K562 (cell line): ENCODE measurements at regions not wholly inside any gene's neighbourhood (a gene's known extent, or its start where the extent isn't known, plus 50 kb on each side); places are given as distances from the start of the nearest gene placed in this dataset.

Experiments used
- ATAC-seq: fragments of 200-7000 bp; cut with Tn5 transposase; 3 replicates; pipeline ENCODE4 v1.9.1; 2020; ENCODE audit warnings: moderate library complexity
- BruUV-seq: library from RNA; stranded (reverse); fragments of 400-500 nt; replicated peaks from 2 replicates; lab custom pipeline; 2021; lab: Mats Ljungman, UMichigan
- CTCF ChIA-PET: fragments of 300-600 bp; formaldehyde crosslinking; extraction: SDS; loops from one replicate; lab custom pipeline; 2021; ENCODE audit warnings: low intra/inter-chr PET ratio; lab: Yijun Ruan, JAX
- POLR2A ChIA-PET: fragments of 300-600, 350-650 bp; sonication (Branson Sonifier 250); formaldehyde crosslinking; extraction: SDS; loops from one replicate; lab custom pipeline; 2021; ENCODE audit warnings: antibody characterized with exemption, inconsistent platforms; lab: Yijun Ruan, JAX
- DNase-seq, 4 experiments: peaks; one replicate each; pipeline versions ENCODE4 v3.0.0 to v3.0.0-alpha.2; 2011 to 2018; ENCODE audit warnings: low spot score in 3 of 4, mixed read lengths in 3 of 4; ENCODE audit errors: extremely low read depth in 1 of 4
- FAIRE-seq: peaks from 2 replicates; lab custom pipeline; 2011; peaks lifted over from hg19 to GRCh38; lab: Jason Lieb, UNC
- H2AFZ ChIP-seq: 2 replicates; pipeline ENCODE4 v1.6.0; 2011; ENCODE audit warnings: low read depth, low read length, control low read depth, inconsistent platforms
- H3K27ac ChIP-seq: fragments of 200-600 bp; 3 replicates; pipeline ENCODE4 v1.8.0; 2011; ENCODE audit warnings: low read depth, mild to moderate bottlenecking, control low read depth, inconsistent platforms, low read length, moderate library complexity, mixed read lengths; ENCODE audit errors: extremely low read depth
- H3K27me3 ChIP-seq, 2 experiments: fragments of 300-600 bp in 1 of 2; 2 replicates in 1 of 2; 3 replicates in 1 of 2; pipeline versions ENCODE4 v1.6.0 to v1.8.0; 2011; ENCODE audit warnings: inconsistent platforms in 2 of 2, low read length in 2 of 2, mild to moderate bottlenecking in 1 of 2, mixed read lengths in 1 of 2, moderate library complexity in 1 of 2; ENCODE audit not compliant: control insufficient read depth in 2 of 2, insufficient read depth in 2 of 2
- H3K36me3 ChIP-seq: fragments of 300-600 bp; 3 replicates; pipeline ENCODE4 v1.8.0; 2011; ENCODE audit warnings: mild to moderate bottlenecking, low read length, inconsistent platforms; ENCODE audit not compliant: control insufficient read depth, insufficient read depth
- H3K4me1 ChIP-seq, 2 experiments: fragments of 200-600 bp in 1 of 2; replicated peaks in 1 of 2; 2 replicates in 1 of 2; 3 replicates in 1 of 2; pipeline versions ENCODE4 v1.5.1 to v1.8.0; 2011; ENCODE audit warnings: inconsistent platforms in 2 of 2, low read length in 2 of 2, mild to moderate bottlenecking in 1 of 2, mixed read lengths in 1 of 2, moderate library complexity in 1 of 2; ENCODE audit not compliant: control insufficient read depth in 2 of 2, insufficient read depth in 2 of 2
- H3K4me2 ChIP-seq: 2 replicates; pipeline ENCODE4 v1.6.1; 2011; ENCODE audit warnings: low read length, control low read depth, inconsistent platforms, mixed read lengths; ENCODE audit not compliant: insufficient read depth
- H3K4me3 ChIP-seq: fragments of 200-600 bp; sonication (generic), shearing (Covaris generic); 2 replicates; pipeline ENCODE4 v1.5.1; 2016; ENCODE audit warnings: control low read depth, inconsistent platforms
- H3K79me2 ChIP-seq: fragments of 200-600 bp; 3 replicates; pipeline ENCODE4 v1.8.0; 2011; ENCODE audit warnings: low read length, inconsistent platforms; ENCODE audit not compliant: control insufficient read depth, insufficient read depth
- H3K9ac ChIP-seq, 2 experiments: 2 replicates each; pipeline versions ENCODE4 v1.6.0 to v1.6.1; 2011; ENCODE audit warnings: low read depth in 2 of 2, low read length in 2 of 2, control low read depth in 1 of 2, inconsistent platforms in 1 of 2, mild to moderate bottlenecking in 1 of 2, mixed read lengths in 1 of 2; ENCODE audit not compliant: insufficient read depth in 1 of 2
- H3K9me1 ChIP-seq: one replicate; pipeline ENCODE4 v1.6.0; 2011; ENCODE audit warnings: inconsistent platforms, mild to moderate bottlenecking, low read length, moderate library complexity; ENCODE audit not compliant: control insufficient read depth, insufficient read depth
- H3K9me3 ChIP-seq: replicated peaks from 2 replicates; pipeline ENCODE4 v1.5.1; 2011; ENCODE audit warnings: low read depth, low read length, inconsistent platforms; ENCODE audit not compliant: control insufficient read depth, insufficient read depth
- H4K20me1 ChIP-seq: replicated peaks from 2 replicates; pipeline ENCODE4 v1.6.1; 2011; ENCODE audit warnings: low read length, inconsistent platforms, mixed read lengths; ENCODE audit not compliant: control insufficient read depth, insufficient read depth
- DMBX1 ChIP-seq: fragments of 250-450 bp; sonication (Bioruptor Pico); IDR thresholded peaks from 2 replicates; pipeline ENCODE4 v1.8.0; 2022; ENCODE audit warnings: inconsistent platforms, mild to moderate bottlenecking, moderate library complexity, borderline replicate concordance
- GTF3C2 ChIP-seq: IDR thresholded peaks from 3 replicates; pipeline ENCODE4 v1.6.1; 2011; ENCODE audit warnings: borderline replicate concordance, mild to moderate bottlenecking, moderate library complexity; ENCODE audit not compliant: insufficient read length; ENCODE audit errors: extremely low read depth
- HMG20A ChIP-seq: fragments of 450-650 bp; formaldehyde crosslinking; conservative IDR thresholded peaks from 2 replicates; pipeline ENCODE4 v1.4.0; 2020; ENCODE audit warnings: mild to moderate bottlenecking, mixed read lengths
- MAFF ChIP-seq: IDR thresholded peaks from 2 replicates; pipeline ENCODE4 v1.6.1; 2012; ENCODE audit warnings: low read length, improper control_type of control experiment
- NR3C1 ChIP-seq: sonication (generic); formaldehyde crosslinking; IDR thresholded peaks from 2 replicates; pipeline ENCODE4 v1.8.1; 2022; ENCODE audit warnings: missing genetic modification reagents
- OTX1 ChIP-seq: fragments of 450-650 bp; formaldehyde crosslinking; IDR thresholded peaks from 2 replicates; pipeline ENCODE4 v1.4.0; 2022; ENCODE audit warnings: mild to moderate bottlenecking
- PHB2 ChIP-seq: fragments of 450-650 bp; IDR thresholded peaks from 2 replicates; pipeline ENCODE4 v1.6.1; 2017; ENCODE audit warnings: low read depth
- RHOXF2B ChIP-seq: fragments of 250-450 bp; sonication (Bioruptor Pico); conservative IDR thresholded peaks from 2 replicates; pipeline ENCODE4 v1.5.1; 2021
- TAF7 ChIP-seq: fragments of 450-650 bp; IDR thresholded peaks from 2 replicates; pipeline ENCODE4 v1.6.1; 2016; ENCODE audit warnings: missing genetic modification characterization, missing compliant biosample characterization
- TBP ChIP-seq: optimal IDR thresholded peaks from 2 replicates; pipeline ENCODE3; 2011; ENCODE audit warnings: low read depth, low read length, improper control_type of control experiment
- XRCC4 ChIP-seq: IDR thresholded peaks from one replicate; pipeline ENCODE4 v1.6.1; 2011; ENCODE audit not compliant: insufficient read depth, insufficient read length; ENCODE audit errors: extremely low read depth
- ZFP91 ChIP-seq: sonication (generic); formaldehyde crosslinking; IDR thresholded peaks from 2 replicates; pipeline ENCODE4 v1.8.0; 2022; ENCODE audit warnings: mild to moderate bottlenecking, missing genetic modification reagents
- ZNF197 ChIP-seq: fragments of 200-800 bp; sonication (Bioruptor generic); IDR thresholded peaks from 2 replicates; pipeline ENCODE4 v1.6.1; 2016; ENCODE audit warnings: low read depth, missing genetic modification characterization, missing compliant biosample characterization
- WGBS: fragments of 100-300 bp; shearing (Covaris generic); methylation state at CpG from one replicate; pipeline ENCODE4 v1.1.6; 2016; ENCODE audit warnings: low coverage, mixed read lengths; ENCODE audit not compliant: insufficient coverage; ENCODE audit errors: missing lambda C conversion rate; 5-methylcytosine and 5-hydroxymethylcytosine counted together
- in situ Hi-C: fragments of 300-500 bp; cut with MboI; formaldehyde crosslinking; loops from 4 replicates; pipeline ENCODE4 v1.15.0; 2018; ENCODE audit warnings: inconsistent platforms, mixed read lengths
- intact Hi-C: fragments of 100-400 bp; cut with micrococcal nuclease; formaldehyde crosslinking; loops from 2 replicates; pipeline ENCODE4 v1.14.2; 2022
- TF ChIP-seq, protein P1 (sequence below): fragments of 250-450 bp; sonication (Bioruptor Pico); IDR thresholded peaks from 2 replicates; pipeline ENCODE4 v1.4.0; 2020; ENCODE audit warnings: mild to moderate bottlenecking, moderate library complexity, borderline replicate concordance

DNA sequence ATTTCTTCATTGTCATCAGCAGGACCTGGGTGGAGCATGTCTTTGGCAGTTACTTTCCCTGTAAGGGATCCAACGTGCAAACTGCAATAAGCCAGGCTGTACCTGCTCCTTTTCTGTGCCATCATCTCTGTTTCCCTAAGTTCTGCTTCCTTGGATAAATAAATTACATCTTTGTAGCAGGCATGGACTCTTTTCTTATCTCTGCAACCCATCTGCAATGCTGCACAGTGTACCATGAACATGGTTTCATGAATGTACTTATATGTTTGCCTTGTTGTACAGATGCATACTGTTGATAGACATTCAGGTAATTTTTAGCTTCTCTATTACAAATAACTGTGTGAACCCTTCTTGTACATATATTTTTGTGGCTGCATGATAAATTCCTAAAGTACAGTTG lies 616.7 kb upstream of the PIK3C3 start:
- Histone ChIP-seq H3K36me3 (no peaks in the 10 kb centered on the region), H3K27ac (no peak overlapping the region), H3K9me1 (no peaks in the 10 kb centered on the region), H3K27me3 (no peaks in the 10 kb centered on the region), H3K4me1 (no peaks in the 10 kb centered on the region), H3K79me2 (no peaks in the 10 kb centered on the region), H2AFZ (no peak overlapping the region), H3K9ac (no peak overlapping the region), H3K9me3 (no peaks in the 10 kb centered on the region; the same call in 1 of the 2 replicates), H4K20me1 (no peaks in the 10 kb centered on the region), H3K4me2 (no peak overlapping the region), H3K4me3 (no peak overlapping the region)
- ATAC-seq (no peak), FAIRE-seq (no peak), DNase-seq (no peak)
- 0% methylated on average over 1 of the region's 1 CpG for WGBS
- in situ Hi-C loops: no loop called here
- no TSS peak for BruUV-seq
- TF ChIP-seq TBP (no peak), RHOXF2B (CRISPR knock-in tag) (no peak), OTX1 (CRISPR knock-in tag) (no peak), NR3C1 (no peak), TAF7 (no peak), GTF3C2 (no peak), XRCC4 (no peak), MAFF (no peak), ZNF197 (CRISPR knock-in tag) (no peak), DMBX1 (CRISPR knock-in tag) (no peak), HMG20A (CRISPR knock-in tag) (no peak), ZFP91 (CRISPR knock-in tag) (no peak), PHB2 (no peak)
- TF ChIP-seq, protein P1, sequence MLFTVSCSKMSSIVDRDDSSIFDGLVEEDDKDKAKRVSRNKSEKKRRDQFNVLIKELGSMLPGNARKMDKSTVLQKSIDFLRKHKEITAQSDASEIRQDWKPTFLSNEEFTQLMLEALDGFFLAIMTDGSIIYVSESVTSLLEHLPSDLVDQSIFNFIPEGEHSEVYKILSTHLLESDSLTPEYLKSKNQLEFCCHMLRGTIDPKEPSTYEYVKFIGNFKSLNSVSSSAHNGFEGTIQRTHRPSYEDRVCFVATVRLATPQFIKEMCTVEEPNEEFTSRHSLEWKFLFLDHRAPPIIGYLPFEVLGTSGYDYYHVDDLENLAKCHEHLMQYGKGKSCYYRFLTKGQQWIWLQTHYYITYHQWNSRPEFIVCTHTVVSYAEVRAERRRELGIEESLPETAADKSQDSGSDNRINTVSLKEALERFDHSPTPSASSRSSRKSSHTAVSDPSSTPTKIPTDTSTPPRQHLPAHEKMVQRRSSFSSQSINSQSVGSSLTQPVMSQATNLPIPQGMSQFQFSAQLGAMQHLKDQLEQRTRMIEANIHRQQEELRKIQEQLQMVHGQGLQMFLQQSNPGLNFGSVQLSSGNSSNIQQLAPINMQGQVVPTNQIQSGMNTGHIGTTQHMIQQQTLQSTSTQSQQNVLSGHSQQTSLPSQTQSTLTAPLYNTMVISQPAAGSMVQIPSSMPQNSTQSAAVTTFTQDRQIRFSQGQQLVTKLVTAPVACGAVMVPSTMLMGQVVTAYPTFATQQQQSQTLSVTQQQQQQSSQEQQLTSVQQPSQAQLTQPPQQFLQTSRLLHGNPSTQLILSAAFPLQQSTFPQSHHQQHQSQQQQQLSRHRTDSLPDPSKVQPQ: no peak
- intact Hi-C loops: no loop called here
- ChIA-PET POLR2A (no interaction called here), CTCF (no interaction called here)
